Naive B cell (primary cell): ENCODE measurements at regions not wholly inside any gene's neighbourhood (a gene's known extent, or its start where the extent isn't known, plus 50 kb on each side); places are given as distances from the start of the nearest gene placed in this dataset.
A peak's percentile ranks its signal among the peaks of the same experiment; 100 is the strongest.
"Not testable (repeated sequence)": the region's sequence is repeated elsewhere in the genome, so short reads cannot be mapped to it uniquely, and the experiment has no call there.

Experiments used
- ATAC-seq, 2 donors: fragments of 150-1000 bp; cut with Tn5 transposase; 2 replicates each; pipeline ENCODE4 v1.10.0; 2021; ENCODE audit warnings: low read depth in 2 of 2, mild to moderate bottlenecking in 2 of 2, moderate library complexity in 2 of 2
- DNase-seq: peaks from one replicate; pipeline ENCODE4 v3.0.0; 2022
- H3K27ac Mint-ChIP-seq, 6 donors: one replicate each; pipeline ENCODE4 v1.8.0; 2020 to 2022; ENCODE audit warnings: mild to moderate bottlenecking in 6 of 6, mixed read lengths in 6 of 6, moderate library complexity in 5 of 6, inconsistent platforms in 2 of 6
- H3K27me3 Mint-ChIP-seq, 3 donors: one replicate each; pipeline ENCODE4 v1.8.0; 2021 to 2022; ENCODE audit warnings: mixed read lengths in 3 of 3, mild to moderate bottlenecking in 1 of 3
- H3K36me3 Mint-ChIP-seq, 2 donors: one replicate each; pipeline ENCODE4 v1.8.0; 2020 to 2022; ENCODE audit warnings: mixed read lengths in 2 of 2, inconsistent platforms in 1 of 2, mild to moderate bottlenecking in 1 of 2
- H3K4me1 Mint-ChIP-seq, 3 donors: one replicate each; pipeline ENCODE4 v1.8.0; 2020 to 2022; ENCODE audit warnings: mixed read lengths in 3 of 3, inconsistent platforms in 1 of 3, mild to moderate bottlenecking in 1 of 3, moderate library complexity in 1 of 3
- H3K4me3 Mint-ChIP-seq, 8 donors: one replicate each; pipeline ENCODE4 v1.8.0; 2020 to 2022; ENCODE audit warnings: mild to moderate bottlenecking in 8 of 8, mixed read lengths in 8 of 8, moderate library complexity in 8 of 8, inconsistent platforms in 2 of 8
- H3K9me3 Mint-ChIP-seq, 7 donors: one replicate each; pipeline ENCODE4 v1.8.0; 2020 to 2022; ENCODE audit warnings: mixed read lengths in 7 of 7, mild to moderate bottlenecking in 5 of 7, inconsistent platforms in 2 of 7, moderate library complexity in 1 of 7

DNA sequence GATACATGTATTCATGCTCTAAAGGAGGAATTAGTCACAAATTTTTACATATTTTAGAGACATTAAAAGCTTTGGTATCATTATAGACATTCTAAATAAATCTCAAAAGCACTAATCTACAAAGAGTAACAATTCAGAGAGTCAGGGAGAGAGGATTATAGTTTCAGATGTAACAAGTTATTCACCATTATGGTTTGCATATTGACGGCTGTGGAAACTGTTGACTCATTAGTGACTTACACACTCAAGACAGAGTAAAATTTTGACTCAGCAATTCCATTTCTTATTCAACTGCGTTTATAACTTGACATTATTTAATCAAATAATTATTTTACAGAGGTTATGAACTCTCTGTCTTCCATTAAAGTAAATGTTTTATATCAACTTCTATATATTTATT lies 95.4 kb upstream of the SEMA3C start:
- no peak overlapping the region for H3K27ac Mint-ChIP-seq

DNA sequence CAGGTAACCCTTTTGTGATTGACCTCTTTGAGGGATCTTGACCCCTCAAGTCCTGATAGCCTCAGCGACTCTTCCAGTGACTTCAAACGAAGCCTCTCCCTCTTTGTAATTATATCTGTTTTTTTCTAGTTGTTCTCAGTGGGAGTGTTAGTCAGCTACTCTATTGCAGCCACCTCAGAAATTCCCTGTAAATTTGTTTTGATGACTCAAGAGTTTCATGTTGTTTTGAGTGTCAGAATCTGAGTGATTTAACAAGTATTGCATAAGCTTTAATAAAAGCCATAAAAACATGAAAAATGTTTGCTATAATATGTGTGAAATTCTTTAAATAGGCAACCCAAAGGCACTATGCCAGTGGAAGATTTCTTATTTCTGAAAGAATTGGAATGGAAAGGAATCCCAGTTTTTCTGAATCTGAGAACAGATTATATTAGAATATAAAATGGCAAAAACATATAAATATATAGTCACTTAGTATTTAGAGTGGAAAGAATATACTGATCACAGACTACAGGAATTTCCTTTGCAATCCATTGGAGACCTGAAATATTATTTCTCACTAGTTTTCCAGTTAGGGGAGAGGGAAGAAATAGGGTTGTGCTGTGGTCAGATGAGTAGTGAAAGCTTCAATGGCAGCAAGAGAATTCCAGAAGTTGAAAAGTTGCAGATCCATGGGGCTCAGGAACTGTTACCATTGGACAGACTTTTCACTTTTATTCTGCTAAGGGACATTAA lies 94.4 kb upstream of the SEMA3C start:
- H3K4me1 Mint-ChIP-seq: no peaks in the 10 kb centered on the region
- no peak overlapping the region for H3K27ac Mint-ChIP-seq
- DNase-seq (no peak), ATAC-seq (no peak)
- H3K36me3 Mint-ChIP-seq: no peaks in the 10 kb centered on the region
- peaks cover 3 to 12% (median 6%) of the 10 kb centered on the region in 7 donors for H3K9me3 Mint-ChIP-seq
- no peaks in the 10 kb centered on the region for H3K27me3 Mint-ChIP-seq
- H3K4me3 Mint-ChIP-seq: no peak overlapping the region

More for the DNA sequence above, 95.4 kb upstream of the SEMA3C start:
- no peak overlapping the region for H3K4me3 Mint-ChIP-seq
- ATAC-seq (no peak), DNase-seq (no peak)
- H3K9me3 Mint-ChIP-seq: peaks cover 0 to 7% (median 4%) of the 10 kb centered on the region in 7 donors
- no peaks in the 10 kb centered on the region for H3K27me3 Mint-ChIP-seq
- H3K36me3 Mint-ChIP-seq: no peaks in the 10 kb centered on the region
- H3K4me1 Mint-ChIP-seq: no peaks in the 10 kb centered on the region

DNA sequence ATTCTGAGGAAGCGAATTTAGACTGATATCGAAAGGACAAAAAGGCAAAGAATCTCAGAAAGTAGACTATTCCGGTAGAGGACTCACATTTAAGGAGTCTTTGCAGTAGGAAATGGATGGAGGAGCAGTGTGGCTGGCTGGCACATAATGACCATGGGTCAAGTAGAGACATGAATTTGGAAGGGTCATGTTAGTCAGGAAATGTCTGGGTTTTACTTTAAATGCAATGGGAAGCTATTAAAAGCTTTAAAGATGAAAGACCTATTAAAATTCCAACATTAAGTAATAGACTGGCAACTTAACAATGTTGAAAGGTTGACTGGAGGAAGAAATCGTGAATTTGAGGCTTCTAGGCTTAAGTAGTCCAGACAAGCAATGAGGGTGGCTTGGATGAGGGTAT lies 90.0 kb upstream of the SEMA3C start:
- H3K4me3 Mint-ChIP-seq: no peak overlapping the region
- no peak for DNase-seq
- H3K27ac Mint-ChIP-seq: peak overlapping the region in 2 of 6 donors; percentile 6 to 44
- ATAC-seq: no peak
- no peaks in the 10 kb centered on the region for H3K27me3 Mint-ChIP-seq
- H3K4me1 Mint-ChIP-seq: no peaks in the 10 kb centered on the region
- H3K36me3 Mint-ChIP-seq: no peaks in the 10 kb centered on the region
- H3K9me3 Mint-ChIP-seq: peaks cover 3 to 12% (median 7%) of the 10 kb centered on the region in 7 donors

DNA sequence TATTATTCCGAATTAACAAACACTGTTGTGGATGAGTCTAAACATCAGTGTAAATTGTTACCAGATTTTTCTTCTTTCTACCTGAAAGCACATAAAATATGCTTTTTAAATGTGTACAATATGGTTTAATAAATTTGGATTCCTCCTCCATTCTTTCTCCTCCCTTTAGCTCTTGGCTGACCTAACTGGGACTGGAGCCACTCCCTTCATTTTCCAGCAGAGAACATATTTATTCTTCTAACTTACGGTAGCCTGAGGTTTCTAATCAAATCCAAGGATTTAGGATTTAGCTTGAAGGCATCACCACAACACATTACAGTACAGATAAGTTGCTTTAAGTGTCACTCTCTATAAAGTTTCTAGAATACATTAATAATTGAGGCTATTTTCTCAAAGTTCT lies 88.2 kb upstream of the SEMA3C start:
- no peaks in the 10 kb centered on the region for H3K27me3 Mint-ChIP-seq
- no peaks in the 10 kb centered on the region for H3K4me1 Mint-ChIP-seq
- no peaks in the 10 kb centered on the region for H3K36me3 Mint-ChIP-seq
- peaks cover 0 to 9% (median 5%) of the 10 kb centered on the region in 7 donors for H3K9me3 Mint-ChIP-seq
- ATAC-seq (no peak), DNase-seq (no peak)
- no peak overlapping the region for H3K4me3 Mint-ChIP-seq
- no peak overlapping the region for H3K27ac Mint-ChIP-seq

DNA sequence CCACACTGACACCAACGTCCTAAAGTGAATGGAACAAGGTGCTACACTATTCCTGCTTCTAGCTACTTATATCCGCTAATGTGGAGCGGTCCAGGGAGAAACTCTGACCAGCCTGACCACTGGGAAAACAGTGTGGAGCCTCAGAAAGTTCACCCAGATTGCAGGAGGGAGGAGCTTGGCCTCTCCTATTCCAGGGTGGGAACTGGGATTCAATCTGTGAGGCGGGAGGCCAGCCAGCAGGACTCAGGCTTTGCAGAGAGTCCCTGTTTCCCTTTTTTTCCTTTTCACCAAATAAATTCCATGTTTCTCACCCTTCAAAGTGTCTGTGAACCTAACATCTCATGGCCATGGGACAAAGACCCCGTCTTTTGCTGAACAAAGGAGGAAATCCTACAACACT lies 86.4 kb upstream of the SEMA3C start:
- DNase-seq: no peak
- H3K4me1 Mint-ChIP-seq: no peaks in the 10 kb centered on the region
- no peaks in the 10 kb centered on the region for H3K27me3 Mint-ChIP-seq
- H3K27ac Mint-ChIP-seq: no peak overlapping the region
- no peak overlapping the region for H3K4me3 Mint-ChIP-seq
- no peak for ATAC-seq
- H3K9me3 Mint-ChIP-seq: peaks cover 0 to 9% (median 5%) of the 10 kb centered on the region in 7 donors
- no peaks in the 10 kb centered on the region for H3K36me3 Mint-ChIP-seq

DNA sequence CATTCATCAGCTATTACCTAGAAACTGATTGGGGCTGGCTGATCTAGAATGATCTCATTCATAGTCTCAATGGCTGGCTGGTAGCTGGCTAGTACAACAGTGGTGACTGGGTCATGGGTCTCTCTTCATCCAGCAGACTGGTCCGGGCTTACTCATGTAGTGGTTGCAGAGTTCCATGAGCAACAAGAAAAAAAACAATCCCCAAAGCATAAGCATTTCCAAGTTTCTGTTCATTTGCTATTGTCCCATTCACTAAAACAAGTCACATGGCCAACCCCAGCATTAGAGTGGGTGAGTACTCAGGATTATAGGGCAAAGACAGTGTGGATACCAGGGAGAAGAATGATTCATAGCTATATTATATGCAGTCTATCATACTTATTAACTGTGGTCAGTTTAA lies 85.2 kb upstream of the SEMA3C start:
- H3K4me3 Mint-ChIP-seq: no peak overlapping the region
- DNase-seq (no peak), ATAC-seq (no peak)
- peaks cover 0 to 10% (median 4%) of the 10 kb centered on the region in 7 donors for H3K9me3 Mint-ChIP-seq
- H3K27ac Mint-ChIP-seq: no peak overlapping the region
- H3K36me3 Mint-ChIP-seq: no peaks in the 10 kb centered on the region
- H3K27me3 Mint-ChIP-seq: no peaks in the 10 kb centered on the region
- no peaks in the 10 kb centered on the region for H3K4me1 Mint-ChIP-seq

DNA sequence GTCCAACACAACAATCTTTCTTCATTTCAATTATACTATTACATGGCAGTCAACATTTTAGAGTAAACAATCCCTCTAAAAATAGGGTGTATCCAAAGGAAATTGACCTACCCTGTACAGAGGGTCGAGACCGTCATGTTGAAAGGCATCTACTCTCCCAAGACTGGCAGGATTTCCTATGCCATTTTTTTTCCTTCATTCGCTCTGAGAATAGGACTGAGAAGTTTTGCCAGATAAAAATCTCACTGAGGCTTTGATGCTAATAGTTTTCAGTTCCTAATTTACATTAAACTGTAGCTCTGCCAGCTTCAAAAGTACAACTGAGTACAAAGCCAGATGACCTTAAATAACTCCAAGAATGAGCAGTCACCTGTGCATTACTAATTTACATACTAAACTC lies 84.5 kb upstream of the SEMA3C start:
- no peak overlapping the region for H3K27ac Mint-ChIP-seq

DNA sequence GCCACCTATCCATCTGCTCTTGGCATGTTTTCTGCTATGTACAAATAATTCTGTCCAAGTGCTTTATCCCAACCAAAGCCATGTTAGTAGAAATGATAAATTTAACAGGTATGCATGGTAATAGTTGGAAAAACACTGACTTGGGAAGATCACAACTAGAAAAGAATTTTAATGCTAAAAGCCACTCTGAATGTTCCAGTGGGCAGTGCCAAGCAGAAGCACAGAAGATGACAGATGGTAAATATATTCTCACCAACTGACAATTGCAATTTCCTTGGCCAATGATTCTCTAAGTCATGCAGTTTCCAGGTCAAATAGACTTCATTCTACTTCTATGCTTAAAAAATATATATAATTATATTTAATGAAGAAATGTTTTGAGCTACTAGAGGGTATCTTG lies 83.6 kb upstream of the SEMA3C start:
- DNase-seq (no peak), ATAC-seq (no peak)
- H3K4me3 Mint-ChIP-seq: no peak overlapping the region
- no peaks in the 10 kb centered on the region for H3K27me3 Mint-ChIP-seq
- H3K9me3 Mint-ChIP-seq: peaks cover 0 to 10% (median 0%) of the 10 kb centered on the region in 7 donors
- no peaks in the 10 kb centered on the region for H3K36me3 Mint-ChIP-seq
- H3K27ac Mint-ChIP-seq: no peak overlapping the region
- H3K4me1 Mint-ChIP-seq: no peaks in the 10 kb centered on the region

More for the DNA sequence above, 84.5 kb upstream of the SEMA3C start:
- H3K4me3 Mint-ChIP-seq: no peak overlapping the region
- no peaks in the 10 kb centered on the region for H3K4me1 Mint-ChIP-seq
- ATAC-seq (no peak), DNase-seq (no peak)
- no peaks in the 10 kb centered on the region for H3K36me3 Mint-ChIP-seq
- no peaks in the 10 kb centered on the region for H3K27me3 Mint-ChIP-seq
- H3K9me3 Mint-ChIP-seq: peaks cover 0 to 10% (median 0%) of the 10 kb centered on the region in 7 donors

DNA sequence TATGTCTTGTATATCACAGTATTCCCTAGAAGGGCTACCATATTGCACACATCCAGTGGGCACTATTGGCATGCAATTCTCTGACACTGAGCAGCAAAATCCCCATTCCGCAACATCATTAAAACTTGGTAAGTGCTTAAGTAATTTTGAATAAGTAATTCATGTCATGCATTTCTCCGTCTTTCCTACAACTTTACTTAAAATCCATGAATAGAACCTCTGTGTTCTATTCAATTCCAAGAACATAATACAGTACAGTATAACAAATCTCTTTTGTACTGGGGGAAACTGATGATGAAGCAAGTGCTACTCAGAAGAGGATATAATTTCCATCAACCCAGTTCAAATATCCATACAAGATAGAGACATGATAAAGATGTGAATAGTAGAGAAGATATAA lies 80.9 kb upstream of the SEMA3C start:
- H3K27me3 Mint-ChIP-seq: peaks cover 0 to 3% (median 0%) of the 10 kb centered on the region in 3 donors
- no peak overlapping the region for H3K27ac Mint-ChIP-seq
- H3K4me3 Mint-ChIP-seq: no peak overlapping the region
- ATAC-seq (no peak), DNase-seq (no peak)
- H3K4me1 Mint-ChIP-seq: no peaks in the 10 kb centered on the region
- no peaks in the 10 kb centered on the region for H3K36me3 Mint-ChIP-seq
- peaks cover 0 to 16% (median 9%) of the 10 kb centered on the region in 7 donors for H3K9me3 Mint-ChIP-seq

DNA sequence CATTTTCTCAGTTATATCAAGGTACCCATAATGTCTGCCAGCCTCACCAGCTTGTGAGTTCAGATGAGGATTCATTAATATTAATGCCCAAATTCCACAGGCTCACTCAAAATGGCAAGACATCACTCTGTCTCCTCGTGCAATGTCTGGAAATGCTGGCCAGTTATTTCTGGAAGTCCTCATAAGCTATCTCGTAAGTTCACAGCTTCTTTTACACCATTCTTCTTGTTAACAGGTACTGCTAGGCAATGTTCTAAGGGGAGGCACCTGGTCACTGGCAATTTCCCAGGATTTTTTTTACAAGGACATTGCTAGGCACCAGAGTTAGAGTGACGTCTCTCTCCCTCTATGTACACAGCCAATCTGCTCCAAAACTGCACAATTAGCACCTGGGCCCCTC lies 80.2 kb upstream of the SEMA3C start:
- H3K27ac Mint-ChIP-seq: no peak overlapping the region
- H3K27me3 Mint-ChIP-seq: peaks cover 0 to 3% (median 0%) of the 10 kb centered on the region in 3 donors
- H3K36me3 Mint-ChIP-seq: no peaks in the 10 kb centered on the region
- H3K9me3 Mint-ChIP-seq: peaks cover 4 to 16% (median 9%) of the 10 kb centered on the region in 7 donors
- no peak for ATAC-seq
- no peak for DNase-seq
- H3K4me3 Mint-ChIP-seq: no peak overlapping the region
- no peaks in the 10 kb centered on the region for H3K4me1 Mint-ChIP-seq

DNA sequence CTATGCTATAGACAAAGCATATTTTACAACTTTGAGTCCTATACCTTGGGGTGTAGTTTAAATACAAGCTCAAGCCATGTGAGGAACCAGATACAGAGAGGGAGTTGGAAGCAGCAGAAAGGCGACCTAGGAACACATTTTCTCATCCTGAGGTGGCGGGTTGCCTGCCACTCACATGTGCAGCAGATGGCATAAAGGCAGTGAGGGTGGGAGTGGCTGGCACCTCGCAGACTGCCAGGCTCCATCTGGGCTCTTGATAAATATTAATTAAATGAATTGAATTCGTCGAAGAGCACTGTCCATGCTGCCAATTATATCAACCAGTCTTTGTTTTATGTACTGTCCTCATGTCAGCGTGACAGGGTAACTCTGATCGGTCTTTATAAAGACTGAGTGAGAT lies 79.0 kb upstream of the SEMA3C start:
- ATAC-seq: no peak

DNA sequence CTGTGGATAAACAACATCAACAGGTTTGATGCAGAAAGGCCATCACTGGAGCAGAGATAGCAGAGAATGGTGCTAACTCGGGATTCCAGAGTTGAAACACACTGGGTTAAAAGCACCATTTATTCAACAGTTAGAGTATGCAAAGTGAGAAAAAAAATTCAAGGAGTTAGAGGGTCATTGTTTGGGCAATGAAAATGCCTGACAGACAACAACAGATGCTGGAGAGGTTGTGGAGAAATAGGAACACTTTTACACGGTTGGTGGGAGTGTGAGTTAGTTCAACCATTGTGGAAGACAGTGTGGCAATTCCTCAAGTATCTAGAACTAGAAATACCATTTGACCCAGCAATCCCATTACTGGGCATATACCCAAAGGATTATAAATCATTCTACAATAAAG lies 77.4 kb upstream of the SEMA3C start:
- H3K4me3 Mint-ChIP-seq, ATAC-seq, DNase-seq, H3K36me3 Mint-ChIP-seq, H3K4me1 Mint-ChIP-seq, H3K27me3 Mint-ChIP-seq, H3K27ac Mint-ChIP-seq: not testable (repeated sequence)
- H3K9me3 Mint-ChIP-seq: peaks cover 4 to 16% (median 9%) of the 10 kb centered on the region in 7 donors

More for the DNA sequence above, 79.0 kb upstream of the SEMA3C start:
- peaks cover 4 to 16% (median 9%) of the 10 kb centered on the region in 7 donors for H3K9me3 Mint-ChIP-seq
- no peaks in the 10 kb centered on the region for H3K36me3 Mint-ChIP-seq
- no peak overlapping the region for H3K4me3 Mint-ChIP-seq
- H3K4me1 Mint-ChIP-seq: no peaks in the 10 kb centered on the region
- peaks cover 0 to 3% (median 0%) of the 10 kb centered on the region in 3 donors for H3K27me3 Mint-ChIP-seq
- peak overlapping the region in 1 of 6 donors; percentile 69 for H3K27ac Mint-ChIP-seq
- no peak for DNase-seq

DNA sequence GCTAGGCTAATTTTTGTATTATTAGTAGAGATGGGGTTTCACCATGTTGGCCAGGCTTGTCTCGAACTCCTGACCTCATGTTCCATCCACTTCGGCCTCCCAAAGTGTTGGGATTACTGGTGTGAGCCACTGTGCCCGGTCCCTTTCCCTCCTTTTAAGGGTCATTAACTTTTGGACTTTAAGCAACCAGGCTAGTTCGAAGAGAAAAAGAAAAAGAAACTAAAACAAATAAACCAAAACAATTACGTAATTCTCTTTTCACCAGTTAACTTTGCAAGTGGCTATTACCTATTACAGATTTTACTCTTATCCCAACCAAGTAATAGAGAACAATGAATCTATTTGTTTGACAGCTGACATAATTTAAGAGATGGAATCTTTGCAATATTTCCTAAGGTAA lies 72.8 kb upstream of the SEMA3C start:
- DNase-seq (no peak), ATAC-seq (no peak)
- Mint-ChIP-seq H3K4me3 (no peak overlapping the region), H3K36me3 (no peaks in the 10 kb centered on the region), H3K27me3 (peaks cover 0 to 3% (median 0%) of the 10 kb centered on the region in 3 donors), H3K27ac (no peak overlapping the region), H3K9me3 (peaks cover 4 to 11% (median 7%) of the 10 kb centered on the region in 7 donors), H3K4me1 (no peaks in the 10 kb centered on the region)

DNA sequence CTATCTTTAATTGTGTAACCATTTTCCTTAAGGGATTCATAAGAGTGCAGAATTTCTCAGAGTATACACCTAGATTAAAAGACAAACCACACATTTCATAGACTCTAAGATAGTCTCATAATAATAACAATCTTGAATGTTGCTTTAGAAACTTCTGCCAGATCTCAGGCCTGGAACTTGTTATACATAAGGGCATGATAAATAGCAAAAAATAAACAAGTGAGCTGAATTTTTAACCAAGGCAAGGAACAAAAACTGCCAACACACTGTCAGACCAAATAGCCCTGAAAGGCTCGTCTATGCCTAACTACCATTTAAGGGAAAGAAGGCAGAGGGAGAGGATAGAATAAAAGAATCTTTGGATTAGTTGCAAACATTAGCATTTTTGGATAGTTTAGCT lies 65.8 kb upstream of the SEMA3C start:
- peaks cover 0 to 8% (median 2%) of the 10 kb centered on the region in 7 donors for H3K9me3 Mint-ChIP-seq
- H3K36me3 Mint-ChIP-seq: no peaks in the 10 kb centered on the region
- no peak overlapping the region for H3K27ac Mint-ChIP-seq
- ATAC-seq (no peak), DNase-seq (no peak)
- no peaks in the 10 kb centered on the region for H3K27me3 Mint-ChIP-seq
- H3K4me3 Mint-ChIP-seq: no peak overlapping the region
- no peaks in the 10 kb centered on the region for H3K4me1 Mint-ChIP-seq
